GM19025 (cell line): ENCODE measurements at regions not wholly inside any gene's neighbourhood (a gene's known extent, or its start where the extent isn't known, plus 50 kb on each side); places are given as distances from the start of the nearest gene placed in this dataset.

ENCODE experiments used
- ATAC-seq: cut with Tn5 transposase; IDR thresholded peaks from one replicate; pipeline ENCODE4 v1.9.1; 2021; ENCODE audit warnings: mild to moderate bottlenecking, low read depth, moderate library complexity; ENCODE audit not compliant: unreplicated experiment

DNA sequence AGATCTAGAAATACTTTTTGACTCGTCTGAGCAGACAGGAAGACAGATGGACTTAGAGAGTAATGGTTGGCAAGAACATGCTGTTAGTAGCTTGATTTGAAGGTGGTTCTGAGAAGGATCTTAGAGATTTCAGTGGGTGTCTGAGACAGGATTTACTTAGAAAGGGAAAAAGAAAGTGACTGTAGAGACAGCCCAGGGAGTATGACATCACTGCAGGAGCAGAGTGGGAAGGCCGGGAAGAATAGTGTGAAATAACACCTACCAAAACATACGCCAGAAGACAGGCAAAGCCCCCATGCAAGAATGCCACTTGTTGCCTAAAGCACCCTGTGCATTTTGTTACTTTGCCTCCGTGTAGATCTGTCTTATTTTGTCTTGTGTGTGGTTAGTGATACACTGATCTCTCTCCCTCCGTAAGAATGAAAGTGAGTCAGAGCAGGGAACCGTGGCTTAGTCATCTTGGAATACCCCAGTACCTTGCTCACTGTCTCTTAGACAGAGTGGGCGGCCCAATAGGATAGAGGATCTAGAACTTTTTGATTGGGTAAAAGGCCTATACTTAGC, 161.3 kb upstream of the IFNG-AS1 start:
- ATAC-seq, result no peak

DNA sequence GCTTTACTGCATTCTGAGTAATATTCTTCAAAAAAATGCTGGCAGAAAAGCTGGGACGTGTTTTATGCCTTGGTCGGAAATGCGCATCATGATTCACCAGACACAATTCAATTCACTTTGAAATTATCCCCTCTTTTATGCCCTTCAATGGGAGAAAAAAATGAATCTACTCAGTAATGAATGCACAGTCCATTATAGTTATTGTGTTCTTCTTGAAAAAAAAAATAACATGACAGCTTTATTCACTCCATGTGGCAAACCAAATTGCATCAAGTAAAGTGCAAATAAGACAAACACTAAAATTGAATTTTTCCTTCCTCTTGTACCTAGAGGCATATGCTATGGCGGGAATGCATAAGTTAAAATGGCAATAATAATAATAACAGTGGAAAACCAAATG, 159.4 kb upstream of the IFNG-AS1 start:
- no peak for ATAC-seq

DNA sequence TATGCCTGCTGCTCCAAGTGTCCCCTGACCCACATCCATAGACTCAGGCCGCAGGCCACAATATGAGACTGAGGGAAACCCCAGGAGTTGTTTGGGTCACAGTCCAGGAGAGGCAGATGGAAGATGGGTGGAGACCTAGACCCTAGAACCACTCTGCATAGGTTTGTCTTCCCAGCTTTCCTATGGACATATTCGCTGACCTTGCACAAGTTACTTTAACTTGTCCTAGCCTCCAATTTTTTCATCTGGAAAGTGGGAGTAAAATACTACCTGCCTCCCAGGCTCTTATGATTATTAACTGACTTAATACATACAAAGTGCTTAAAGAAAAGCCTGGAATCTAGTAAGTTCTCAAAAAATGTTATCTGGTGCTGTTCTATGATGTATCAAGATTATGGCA, 157.1 kb upstream of the IFNG-AS1 start:
- ATAC-seq, result no peak

DNA sequence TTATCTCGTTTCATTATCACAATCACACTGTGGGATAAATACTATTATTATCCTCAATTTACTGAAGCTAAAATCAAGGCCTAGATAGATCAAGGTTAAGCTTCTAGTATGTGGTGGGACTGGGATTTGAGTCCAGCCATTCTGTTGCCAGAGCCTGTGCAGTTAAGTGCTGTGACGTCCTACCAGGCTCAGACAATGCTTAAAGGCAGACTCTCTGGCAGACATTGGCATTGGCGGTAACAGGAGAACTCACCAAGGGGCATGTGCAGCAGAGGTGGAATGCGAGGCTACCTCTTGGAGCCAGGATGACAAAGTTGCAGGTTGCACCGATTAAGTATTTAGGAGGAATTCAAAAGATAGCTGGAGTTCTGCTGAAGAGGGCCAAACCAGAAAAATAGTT, 155.6 kb upstream of the IFNG-AS1 start:
- no peak for ATAC-seq

DNA sequence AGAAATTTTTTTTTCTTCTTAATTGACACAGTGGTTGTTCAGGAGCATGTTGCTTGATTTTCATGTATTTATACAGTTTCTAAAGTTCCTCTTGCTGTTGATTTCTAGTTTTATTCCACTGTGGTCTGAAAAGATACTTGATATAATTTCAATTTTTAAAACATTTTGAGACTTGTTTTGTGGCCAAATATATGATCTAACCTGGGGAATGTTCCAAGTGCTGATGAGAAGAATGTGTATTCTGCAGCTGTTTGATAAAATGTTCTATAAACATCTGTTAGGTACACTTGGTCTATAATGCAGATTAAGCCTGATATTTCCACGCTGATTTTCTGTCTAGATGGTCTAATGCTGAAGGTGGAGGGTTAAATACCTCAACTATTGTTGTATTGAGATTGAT, 151.4 kb upstream of the IFNG-AS1 start:
- ATAC-seq, result no peak

DNA sequence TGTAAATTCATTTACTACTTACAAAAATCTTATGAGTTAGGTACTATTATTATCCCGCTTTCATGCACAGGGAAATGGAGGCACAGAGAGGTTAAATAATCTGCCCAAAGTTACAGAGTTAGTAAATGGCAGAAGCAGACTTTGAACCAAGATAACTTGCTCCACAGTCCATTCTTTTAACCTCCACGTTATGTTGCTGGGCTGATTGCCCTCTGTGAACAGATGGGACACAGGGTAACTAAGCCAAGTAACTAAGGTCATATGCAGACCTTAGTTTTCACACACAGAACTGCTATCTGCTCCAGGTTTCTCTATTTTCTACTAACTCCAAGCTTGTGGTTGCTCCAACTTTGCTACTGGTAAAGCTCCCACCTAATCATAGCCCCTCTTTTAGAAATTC, 147.1 kb upstream of the IFNG-AS1 start:
- ATAC-seq, result no peak

DNA sequence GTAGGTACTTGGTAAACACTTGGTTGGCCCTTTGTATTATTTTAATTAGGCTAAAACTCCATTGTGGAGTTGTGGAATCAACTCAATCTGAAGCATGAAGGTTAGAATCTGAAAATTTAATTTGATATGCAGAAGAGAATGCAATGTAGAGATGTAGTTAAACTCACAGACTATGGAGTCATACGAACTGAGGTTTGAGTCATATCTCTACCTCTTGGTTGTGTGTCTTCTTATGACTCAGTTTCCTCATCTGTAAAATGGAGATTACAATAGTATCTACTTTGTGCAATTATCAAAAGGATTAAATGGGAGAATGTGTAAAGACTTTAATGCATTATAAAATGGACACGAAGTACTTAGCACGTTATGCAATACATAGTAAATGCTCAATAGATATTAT, 146.0 kb upstream of the IFNG-AS1 start:
- ATAC-seq, result no peak

DNA sequence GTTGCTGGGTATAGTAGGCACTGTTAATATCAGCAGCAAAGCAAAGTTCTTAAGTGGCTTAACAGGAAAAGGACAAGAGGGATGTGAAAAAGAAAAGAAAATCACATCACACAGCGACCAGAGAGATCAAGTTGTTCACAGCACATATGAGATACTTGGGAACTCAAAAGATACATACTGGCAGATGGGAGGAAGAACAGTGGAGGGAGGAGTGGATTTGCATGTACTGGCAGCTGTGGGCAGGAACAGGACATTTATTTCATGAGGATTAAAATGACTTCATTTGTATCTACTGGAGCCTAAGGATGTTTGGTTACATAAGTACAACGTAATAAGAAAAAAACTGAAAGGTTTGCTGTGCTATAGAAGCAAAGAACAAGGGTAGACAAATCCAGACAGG, 136.5 kb upstream of the IFNG-AS1 start:
- ATAC-seq, result no peak

DNA sequence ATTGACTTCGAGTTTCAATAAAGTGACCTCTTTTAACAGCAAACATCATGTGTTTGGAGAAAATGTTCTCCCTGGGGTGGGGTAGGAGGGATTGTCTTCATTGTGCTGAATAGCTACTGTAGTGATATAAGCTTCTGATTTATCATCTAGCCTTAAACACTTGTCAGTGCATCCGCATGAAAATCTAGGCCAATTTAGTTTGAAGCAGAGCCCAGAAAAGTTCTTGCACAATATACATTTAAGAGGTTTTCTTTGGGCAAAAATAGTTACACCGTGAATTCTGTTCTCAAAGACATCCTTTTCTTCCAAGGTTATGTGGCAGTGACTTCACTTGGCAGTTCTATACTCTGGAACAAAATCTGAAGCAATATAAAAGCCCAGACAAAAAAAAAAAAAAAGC, 136.0 kb upstream of the IFNG-AS1 start:
- no peak for ATAC-seq

DNA sequence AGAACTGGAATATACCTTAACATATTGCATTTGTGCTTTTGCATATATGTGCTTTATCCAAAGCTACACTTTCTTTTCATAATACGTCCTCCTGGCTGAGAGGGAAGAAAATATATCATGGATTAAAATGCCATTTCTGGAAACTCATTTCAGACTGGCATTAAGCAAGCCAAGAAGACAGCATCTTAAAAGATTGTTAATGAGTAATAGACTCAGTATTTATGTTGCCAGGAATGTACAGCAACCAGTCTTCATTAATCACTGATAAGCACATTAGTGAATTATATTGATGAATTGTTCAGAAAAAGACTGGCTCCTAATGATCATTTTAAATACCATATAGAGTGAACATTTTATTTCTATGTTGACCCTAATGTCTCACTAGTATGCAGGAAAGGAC, 134.9 kb upstream of the IFNG-AS1 start:
- ATAC-seq, result no peak

DNA sequence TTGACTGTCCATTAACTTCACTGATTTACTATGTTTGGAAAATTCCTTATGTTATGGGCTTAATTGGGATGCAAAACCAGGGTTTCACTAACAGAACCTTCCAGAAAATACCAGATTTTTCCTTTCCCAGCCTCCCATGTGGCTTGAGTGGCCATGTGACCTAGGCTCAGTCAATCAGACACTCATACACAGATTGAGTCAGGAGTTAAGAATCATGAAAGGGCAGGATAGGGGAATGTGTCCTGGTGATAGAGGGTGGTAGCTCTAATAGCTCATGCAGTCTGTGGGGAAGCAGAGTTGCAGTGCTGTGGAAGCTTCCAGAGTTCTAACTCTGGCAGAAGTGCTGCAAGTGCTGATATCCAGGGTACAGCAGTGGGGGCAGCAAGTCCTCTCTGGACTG, 134.1 kb upstream of the IFNG-AS1 start:
- ATAC-seq, result no peak

DNA sequence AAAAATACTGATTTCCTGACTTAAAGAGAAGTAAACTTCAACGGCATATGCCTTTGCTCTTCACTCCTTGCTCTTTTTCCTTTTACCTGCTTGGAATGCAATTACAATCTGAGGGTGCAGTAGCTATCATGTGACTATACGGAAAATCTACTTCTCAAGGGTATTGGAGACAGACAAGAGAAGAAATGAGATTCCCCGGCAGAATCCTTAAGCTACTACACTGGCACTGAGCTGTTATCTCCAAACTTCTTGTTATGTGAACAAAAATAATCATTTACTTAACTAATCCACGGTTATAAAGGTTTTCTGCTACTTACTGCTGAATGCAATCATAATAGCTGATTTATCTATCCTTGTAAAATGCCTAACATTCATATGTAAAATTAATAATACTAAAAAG, 118.0 kb upstream of the IFNG-AS1 start:
- ATAC-seq, result no peak

DNA sequence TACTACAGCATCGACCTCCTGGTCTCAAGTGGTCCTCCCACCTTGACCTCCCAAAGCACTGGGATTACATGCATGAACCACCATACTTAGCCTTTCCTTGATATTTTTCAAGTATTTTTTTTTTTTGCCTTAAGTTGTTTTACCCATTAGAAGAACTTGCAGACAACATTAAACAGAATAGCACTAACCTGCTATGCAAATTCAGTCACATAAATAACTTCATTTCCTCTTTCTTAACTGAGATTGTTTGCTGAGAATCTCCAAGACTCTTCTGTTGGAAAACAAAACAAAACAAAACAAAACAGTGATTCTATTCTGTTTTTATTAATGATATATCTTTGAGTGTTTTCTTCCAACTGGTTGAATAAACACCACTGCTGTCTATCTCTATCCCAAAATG, 115.9 kb upstream of the IFNG-AS1 start:
- ATAC-seq, result no peak

DNA sequence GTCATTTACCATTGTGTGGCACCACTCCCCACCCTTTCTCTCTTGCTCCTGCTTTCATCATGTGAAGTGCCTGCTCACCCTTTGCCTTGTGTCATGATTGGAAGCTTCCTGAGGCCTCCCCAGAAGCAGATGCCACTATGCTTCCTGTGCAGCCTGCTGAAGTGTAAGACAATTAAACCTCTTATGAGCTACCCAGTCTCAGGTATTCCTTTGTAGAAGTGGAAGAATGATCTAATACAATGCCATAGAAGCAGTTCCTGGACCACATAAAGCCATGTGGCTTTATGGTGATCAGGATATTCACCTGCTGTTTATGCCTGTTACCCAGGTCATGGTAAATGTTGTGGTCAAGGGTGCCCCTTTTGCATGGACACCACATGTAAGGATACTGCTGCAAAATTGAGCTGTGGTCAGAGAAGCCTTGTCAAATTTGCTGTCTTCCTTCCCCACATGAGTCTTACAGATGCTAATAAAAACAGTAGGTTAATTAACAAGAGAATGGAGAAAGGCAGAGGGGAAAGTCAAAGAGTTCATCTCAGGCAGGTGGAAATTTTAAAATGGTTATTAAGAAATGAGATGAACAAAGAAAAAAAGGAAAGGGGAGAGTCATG, 112.8 kb upstream of the IFNG-AS1 start:
- ATAC-seq, result no peak

DNA sequence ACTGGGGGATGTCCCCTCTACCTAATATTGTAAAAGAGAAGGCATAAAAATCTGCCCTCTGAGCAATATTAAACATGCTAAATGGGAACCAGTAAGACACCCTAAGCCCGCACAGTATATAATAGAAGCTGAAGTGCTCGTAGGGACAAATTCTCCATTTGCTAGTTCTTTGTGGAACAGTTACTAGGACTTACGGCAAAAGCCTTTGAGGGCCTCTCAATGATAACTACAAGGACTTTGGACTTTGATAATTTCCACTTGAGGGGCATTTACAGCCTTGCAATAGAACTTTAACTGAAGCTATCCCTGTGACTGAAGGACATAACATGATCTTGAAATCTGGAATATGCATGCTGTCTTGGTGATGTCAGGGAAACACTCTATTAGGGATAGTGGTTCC, 111.5 kb upstream of the IFNG-AS1 start:
- no peak for ATAC-seq

DNA sequence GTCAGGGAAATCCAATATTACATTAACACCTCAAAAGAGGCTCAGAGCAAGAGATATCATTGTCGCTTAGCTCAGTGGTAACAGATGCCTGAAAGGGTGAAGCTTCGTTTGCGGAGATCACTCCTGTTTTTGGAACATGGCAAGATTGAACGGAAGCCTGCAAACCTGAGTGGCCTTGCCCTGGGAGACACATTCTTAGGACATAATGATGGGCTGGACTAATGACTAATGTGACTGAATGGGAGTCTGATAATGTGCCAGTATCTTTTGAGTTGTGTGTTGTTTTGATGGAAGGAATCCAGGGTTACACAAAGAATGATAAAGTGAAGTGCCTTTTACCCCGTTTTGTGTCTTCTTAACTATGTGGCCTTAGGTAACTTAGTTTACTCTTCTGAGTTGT, 109.3 kb upstream of the IFNG-AS1 start:
- no peak for ATAC-seq

DNA sequence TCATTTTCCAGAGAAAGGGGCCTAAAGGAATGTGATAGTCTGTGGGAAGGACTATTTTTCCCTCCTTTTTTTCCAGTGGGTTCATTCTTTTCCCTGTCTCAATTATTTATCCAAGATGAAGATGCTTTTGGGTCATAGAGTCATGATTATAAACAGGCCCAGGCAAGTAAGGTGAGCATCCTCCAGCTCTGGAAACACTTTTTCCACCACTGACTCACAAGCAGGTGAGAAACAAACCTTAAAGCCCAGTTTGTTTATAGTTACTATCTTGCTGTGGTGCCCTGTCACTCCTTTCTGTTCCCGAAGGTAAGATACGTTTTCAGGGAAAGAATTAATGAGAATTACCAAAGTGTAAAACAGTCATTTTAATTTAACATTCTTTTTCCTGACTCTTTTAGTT, 107.7 kb upstream of the IFNG-AS1 start:
- ATAC-seq, result no peak

DNA sequence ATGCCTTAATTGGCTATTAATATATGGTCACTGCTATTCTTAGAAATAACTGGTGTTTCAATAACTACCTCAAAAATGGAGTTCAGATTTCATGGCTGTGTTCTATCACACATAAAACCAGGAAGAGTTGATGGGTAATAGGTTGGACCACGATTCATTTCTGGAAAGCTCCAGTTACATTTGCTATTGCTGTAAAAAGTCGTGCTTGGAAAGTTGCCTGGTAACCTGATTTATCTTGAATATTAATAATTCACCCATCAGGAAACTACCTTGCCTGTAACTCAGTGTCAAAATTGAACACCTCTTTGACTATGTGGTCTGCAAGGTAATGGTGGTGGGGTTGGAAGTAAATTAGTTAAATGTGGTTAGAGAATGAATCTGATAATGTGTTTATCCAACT, 104.7 kb upstream of the IFNG-AS1 start:
- no peak for ATAC-seq

DNA sequence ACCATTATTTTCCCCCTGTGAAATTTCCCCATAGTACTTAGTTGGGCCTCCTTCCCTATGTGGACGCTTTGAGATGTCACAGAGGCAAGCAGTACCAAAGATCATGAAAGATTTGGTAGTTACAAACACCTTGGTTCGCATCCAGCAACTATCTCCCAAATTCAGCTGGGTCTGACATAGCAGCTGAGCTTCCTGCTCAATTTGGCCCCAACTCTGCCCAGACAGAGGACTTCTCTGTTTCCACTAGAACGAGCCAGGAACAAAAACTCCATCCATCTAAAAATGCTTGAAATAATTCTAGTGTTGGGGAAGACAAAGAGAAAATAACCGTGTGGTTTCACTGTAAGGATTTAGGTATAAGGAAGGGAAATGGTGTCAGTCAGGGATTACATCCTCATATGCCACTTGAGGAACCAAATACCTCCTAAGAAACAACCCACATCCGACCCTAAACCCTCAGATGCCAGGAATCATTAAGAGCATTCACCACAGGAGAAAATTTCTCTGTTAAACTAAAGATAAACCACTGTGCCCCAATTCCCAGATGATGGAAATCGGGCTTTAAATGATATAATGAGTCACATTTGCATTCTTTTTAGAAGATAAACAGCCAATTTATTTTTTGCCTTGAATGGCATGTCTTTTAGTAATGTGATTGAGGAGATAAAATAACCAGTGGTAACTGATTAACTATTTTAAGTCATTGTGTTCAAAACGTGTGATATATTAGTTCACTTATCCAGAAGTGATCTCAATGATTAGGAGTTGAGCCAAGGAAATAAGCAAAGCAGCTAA, 103.7 kb upstream of the IFNG-AS1 start:
- no peak for ATAC-seq

DNA sequence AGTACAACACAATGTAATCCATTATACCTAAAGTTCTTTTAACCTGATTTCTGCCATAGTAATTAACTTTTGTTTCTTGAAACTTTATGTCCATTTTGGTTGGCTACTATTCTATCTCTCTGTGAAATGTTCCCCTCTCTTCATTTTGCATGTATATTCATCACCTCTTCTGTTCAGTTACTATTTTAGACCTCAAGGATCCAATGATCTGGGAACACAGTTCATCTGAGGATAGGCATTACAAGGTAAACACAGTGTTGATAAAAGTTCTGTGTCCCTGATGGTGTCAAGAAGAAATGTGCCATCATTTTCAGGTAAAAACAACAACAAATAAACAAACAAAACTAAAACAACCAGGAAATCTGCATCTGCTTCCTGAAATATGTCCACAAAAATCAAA, 102.2 kb upstream of the IFNG-AS1 start:
- no peak for ATAC-seq

DNA sequence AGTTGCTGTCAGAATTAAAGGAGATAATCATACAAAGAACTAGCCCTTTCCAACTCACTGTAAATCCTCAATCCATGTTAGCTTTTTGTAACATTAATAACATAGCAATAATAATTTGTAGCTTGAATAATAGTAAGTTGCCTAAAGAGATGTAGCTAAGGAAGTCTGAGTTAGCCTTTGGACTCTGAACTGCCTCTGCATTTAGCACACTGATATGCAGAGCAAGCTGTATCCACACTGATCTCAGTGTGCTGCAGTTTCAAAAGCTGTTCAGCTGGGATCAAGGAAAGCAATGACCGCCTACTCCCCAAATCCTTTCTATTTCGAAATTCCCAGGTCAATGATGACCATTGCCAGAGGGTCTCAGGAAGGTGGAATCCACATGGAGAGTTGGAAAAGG, 99.3 kb upstream of the IFNG-AS1 start:
- ATAC-seq, result no peak

DNA sequence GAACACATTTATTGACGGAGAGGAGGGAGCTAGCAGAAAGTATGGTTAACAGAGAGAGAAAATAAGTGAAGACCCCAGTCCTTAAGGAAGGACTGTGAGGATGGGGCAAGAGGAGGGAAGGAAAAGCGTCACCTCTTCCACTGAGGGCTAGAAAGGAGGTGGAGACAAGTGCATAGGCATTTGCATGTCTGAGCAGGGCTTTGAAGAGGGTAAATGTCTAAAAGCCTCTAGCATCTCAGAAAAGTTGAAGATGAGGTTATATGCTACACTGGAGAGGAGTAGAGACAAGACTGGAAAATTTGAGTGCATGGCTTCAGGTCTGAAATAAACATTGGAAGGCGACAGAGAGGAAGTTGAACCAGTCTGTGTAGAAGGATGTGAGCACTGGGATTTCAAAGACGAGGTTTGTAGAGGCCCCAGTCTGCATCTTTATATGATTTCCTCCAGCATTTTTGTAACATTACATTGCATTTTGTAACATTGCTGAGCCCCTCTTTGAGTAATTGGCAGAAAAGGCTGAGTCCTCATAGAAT, 98.5 kb upstream of the IFNG-AS1 start:
- no peak for ATAC-seq
